GM19023 (cell line): ENCODE measurements at regions not wholly inside any gene's neighbourhood (a gene's known extent, or its start where the extent isn't known, plus 50 kb on each side); places are given as distances from the start of the nearest gene placed in this dataset.

ENCODE experiments used
- ATAC-seq: cut with Tn5 transposase; IDR thresholded peaks from one replicate; pipeline ENCODE4 v1.9.1; 2021; ENCODE audit warnings: mild to moderate bottlenecking, moderate library complexity; ENCODE audit not compliant: unreplicated experiment

DNA sequence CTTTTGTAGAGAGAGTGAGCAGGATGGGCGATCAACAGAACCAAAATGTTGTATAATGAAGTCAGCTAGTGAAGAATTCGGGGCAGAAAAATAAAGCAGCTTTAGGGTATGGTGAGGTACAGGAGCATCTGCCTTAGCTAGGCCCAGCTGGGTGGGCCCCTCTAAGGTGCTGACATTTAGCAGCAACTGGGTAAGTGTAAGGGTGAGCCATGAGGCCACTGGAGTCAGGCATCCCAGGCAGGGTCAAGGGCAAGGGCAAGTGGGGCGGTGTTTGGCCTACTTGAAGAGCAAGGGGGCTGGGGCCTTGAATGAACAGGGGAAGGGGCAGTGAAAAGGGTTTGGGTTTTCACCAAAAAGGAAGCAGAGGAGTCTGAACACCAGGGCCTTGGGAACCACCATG, 583.6 kb downstream of the BCL11B start:
- ATAC-seq: no peak

DNA sequence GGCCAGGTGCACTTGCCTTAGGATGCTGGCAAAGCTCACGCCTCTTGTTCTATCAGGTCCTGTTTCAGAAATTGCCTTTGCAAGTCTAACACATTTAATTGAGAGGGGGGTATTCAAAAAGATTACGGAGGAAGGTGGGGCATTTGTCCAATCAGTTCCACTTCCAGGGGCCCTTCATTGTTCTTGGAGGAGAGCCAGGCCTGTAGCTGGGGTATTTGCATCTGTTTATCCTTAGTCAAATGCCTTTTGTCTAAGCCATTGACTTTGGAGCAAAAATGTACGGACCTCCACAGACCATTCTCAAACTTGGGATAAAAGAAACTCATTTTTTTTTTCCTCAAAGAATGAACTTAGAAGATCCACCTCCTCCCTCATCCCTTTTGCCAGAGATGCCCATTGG, 582.0 kb downstream of the BCL11B start:
- no peak for ATAC-seq

DNA sequence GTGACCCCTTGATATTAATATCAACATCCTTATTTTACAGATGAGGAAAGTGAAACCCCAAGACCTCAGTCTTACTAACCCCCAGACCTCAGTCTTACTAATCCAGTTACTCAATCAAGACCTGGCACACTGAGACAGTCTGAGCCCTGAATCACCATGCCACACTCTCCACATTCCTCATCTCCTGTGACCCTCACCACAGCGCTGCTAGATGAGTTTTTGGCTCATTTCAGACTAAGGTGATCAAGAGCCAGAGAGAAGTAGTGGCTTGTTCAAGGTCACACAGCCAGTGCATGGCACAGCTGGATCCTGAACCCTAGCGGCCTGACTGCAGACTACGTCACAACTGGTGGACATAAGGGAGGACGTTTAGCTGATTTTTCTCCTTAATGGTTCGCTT, 579.2 kb downstream of the BCL11B start:
- ATAC-seq: no peak

DNA sequence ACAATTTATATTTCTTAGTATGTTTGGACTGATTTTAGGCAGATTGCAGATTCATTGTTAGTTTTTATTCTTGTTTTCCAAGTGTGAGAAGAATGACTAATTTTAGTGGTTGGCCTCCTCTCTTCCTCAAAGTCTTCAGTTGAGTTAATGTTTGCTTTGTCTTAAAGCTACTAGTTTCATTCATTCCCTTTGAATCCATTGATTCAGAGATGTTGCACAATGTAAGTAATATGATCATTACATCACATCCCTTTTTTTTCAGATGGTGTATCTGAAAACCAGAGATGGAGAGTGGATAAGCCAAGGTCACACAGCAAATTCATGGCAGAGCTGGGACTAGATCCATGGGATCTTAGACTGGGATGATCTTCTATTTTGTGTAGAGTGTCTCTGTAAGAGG, 577.5 kb downstream of the BCL11B start:
- ATAC-seq: no peak

DNA sequence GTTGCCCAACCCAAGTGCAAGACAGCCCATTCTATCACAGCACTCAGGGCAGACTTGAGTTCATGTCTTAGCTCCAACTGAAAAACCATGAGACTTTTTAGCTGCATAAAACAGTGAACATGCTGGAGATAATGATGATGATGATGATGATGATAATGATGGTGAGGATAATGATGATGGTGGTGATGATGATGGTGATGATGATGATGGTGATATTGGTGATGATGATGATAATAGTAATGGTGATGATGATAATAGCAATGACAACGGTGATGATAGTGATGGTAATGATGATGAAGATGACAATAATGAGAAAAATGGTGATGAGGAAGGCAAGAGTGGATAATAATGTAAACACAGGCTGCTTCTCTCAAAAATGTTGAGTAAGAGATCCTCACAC, 576.2 kb downstream of the BCL11B start:
- no peak for ATAC-seq

DNA sequence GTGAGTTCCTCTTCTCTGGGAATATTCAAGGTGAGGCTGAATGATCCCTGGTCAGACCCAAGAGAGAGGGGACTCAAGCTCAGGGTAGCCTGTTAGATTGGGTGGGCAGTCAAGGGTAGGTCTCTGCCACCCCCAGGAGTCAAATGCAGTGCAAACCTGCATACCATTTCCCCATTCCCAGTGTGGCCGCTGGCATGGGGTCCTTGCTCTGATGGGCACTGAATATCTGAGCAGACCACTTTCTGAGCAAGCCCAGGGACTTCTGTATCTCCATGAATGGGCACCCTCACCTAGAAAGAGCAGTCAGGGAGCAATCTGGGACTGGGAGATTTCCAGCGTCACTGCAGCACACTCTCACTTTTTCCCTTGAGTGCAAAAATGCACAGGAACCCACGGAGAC, 573.7 kb downstream of the BCL11B start:
- ATAC-seq: no peak

DNA sequence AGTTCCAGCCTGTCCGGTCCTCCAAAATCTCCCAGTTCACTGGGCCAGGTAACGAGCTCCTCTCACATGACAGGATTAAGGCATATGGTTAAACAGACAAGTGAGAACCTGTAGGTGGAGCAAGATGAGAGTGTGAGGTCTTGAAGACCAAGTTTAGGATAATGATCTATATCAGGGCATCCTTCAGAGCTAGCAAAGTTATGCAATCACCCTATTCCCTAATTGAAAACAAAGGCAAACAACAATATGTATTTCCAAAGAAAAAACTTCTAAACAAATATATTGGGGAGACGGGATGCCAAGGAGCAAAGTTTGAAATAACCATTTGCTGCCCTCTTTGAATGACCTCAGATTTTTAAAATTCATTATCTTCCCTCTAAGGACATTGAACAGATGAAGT, 571.2 kb downstream of the BCL11B start:
- no peak for ATAC-seq

DNA sequence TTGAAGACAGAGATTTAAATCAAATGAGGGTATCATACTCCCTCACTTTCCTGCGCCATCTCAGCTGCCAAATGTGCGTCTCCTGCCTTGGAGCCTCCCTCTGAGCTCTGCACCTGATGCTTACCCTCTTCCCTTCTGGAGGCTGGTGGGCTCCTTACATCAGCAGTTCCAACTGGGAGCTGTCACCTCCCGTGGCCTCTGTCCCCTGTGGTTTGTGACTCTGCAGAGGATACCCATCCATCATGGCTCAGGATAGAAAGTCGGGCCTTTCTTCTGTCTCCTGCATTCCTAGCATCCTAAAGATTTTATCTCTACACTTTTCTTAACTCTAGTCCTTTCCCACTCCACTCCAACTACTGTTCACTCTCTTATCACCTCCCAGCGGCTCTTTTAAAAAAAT, 570.6 kb downstream of the BCL11B start:
- no peak for ATAC-seq

DNA sequence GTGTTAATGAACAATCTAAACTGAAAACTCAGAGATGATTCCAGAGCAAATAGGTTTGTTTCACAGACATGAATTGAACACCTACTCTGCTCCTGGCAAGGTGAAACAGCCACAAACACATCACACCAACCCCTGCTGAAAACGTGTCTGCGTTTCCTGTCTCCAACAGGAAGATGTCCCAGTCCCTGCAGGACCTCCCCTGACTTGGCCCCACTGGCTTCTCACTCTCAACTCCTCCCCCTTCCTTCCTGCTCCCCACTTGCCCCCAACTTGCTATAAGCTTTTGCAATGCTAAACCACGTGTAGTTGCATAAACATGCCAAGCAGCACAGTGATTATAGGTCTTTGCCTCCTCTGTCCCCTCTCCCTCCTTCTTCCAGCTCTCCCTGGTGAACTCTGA, 567.6 kb downstream of the BCL11B start:
- no peak for ATAC-seq

DNA sequence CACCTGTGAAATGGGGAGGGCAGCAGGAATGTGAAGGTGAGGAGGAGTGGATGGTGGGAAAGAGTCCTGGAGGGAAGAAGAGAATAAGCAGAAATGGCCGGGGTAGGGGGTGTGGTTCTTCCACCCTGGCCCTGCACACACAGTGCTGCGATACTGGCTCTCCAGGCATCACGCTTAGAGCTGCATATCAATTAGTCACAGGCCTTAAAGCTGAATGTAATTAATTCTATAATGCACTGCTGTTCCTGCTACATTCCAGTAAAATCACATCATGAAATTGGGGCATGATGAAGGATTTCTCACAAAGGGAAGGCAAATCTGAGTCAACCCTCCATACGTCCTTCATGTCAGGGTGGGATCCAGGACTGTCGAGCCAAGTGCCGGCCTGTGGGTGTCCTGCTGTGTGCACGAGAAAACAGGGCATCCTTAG, 566.1 kb downstream of the BCL11B start:
- no peak for ATAC-seq

DNA sequence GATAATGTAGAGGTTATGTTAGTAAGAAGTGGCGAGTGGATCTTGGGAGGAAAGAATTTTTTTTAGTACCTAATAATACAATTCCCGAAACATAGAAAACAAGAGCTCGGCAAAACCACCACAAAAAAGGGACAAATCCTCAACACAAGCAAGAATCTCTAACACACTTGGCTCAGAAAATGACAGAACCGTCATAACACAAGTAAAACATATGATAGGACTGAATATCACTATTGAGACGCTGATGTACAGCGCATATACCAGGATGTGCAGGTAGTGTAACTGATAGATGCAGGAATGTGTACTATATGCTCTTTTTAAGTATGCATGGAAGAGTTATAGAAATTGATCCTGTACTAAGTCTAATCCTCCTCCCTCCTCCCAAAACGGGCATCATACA, 564.5 kb downstream of the BCL11B start:
- ATAC-seq: no peak

DNA sequence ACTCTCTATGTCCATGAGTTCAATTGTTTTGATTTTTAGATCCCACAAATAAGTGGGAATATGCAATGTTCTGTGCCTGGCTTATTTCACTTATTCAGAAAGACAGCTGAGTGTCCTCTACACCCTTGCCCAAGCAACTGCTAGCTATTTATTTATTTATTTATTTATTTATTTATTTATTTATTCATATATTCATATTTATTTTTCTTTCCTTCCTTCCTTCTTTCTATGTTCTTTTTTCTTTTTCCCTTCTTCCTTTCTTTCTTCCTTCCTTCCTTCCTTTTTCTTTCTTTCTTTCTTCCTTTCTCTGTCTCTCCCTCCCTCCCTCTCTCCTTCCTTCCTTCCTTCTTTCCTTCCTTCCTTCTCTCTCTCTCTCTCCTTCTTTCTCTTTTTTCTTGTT, 563.4 kb downstream of the BCL11B start:
- ATAC-seq: no peak

DNA sequence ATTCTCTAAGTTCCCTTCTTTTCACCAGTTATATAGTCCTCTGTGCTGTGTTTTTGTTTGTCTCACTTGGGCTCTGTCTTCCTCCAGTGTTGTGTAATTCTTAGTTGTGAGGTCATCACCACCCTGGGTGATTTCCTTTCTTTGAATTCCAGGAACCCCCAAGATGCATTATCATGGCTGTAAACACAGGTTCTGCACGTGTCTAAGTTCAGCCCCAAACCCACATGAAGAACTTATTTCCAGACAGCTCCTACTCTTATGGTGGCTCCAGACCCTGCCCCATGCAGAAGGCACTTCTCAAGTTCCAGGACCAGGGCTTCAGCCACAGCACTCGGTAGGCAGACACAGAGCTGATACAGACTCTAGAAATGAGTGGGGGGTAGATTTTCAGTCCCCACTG, 560.5 kb downstream of the BCL11B start:
- ATAC-seq: no peak

DNA sequence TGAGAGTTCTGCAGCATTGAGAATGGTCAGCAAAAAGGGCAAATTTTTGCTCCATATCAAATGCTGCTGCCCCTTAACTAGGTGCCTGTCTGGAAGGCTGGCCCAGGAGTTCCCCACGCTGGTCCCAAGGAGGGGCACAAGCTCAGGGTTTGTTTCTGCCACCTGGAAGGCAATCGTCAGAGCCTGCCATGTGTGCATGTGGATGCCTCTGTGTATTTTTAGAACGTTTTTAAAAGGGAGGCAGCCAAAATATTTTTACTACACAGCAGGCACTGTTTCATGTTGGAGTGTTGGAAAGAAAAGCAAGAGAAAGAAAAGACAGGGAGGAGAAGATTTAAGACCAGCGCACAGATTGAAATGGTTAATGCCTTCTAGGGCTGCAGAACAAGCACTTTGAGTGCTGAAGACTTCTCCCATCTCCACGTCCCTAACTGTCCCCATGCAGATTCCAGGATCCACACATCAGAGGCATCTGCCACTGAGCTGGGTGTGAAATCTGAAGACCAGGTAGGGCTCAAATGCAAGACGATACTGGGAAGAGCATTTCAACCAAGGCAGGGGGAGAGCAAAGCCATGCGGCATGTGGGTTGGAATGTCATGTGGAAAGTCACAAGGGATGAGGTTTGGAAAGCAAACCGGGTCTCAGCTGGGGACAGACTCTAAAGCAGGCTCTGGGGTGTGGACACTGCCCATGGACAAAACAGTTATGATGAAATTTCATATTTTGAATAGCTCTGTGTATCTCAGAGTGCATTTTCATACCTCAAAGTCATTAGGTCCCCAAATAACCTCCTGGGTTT, 557.2 kb downstream of the BCL11B start:
- ATAC-seq: no peak

DNA sequence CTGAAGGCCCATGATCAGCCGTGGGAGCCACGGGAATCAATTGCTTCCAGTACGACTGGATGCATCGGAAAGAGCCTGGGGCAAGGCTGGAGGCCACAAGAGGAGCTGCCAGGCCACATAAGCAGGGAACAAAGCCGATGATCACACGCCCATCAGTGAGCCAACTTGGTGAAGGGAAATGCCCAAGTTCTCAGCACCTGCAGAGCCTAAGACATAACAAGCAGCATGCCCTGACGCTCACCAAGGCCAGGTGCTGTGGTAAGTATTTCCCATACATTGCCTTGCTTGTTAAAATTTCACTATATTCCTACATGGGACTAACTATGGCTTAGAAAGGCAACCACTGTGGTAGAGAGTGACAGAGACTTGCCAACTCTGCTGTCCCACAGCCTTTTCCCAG, 555.9 kb downstream of the BCL11B start:
- no peak for ATAC-seq

DNA sequence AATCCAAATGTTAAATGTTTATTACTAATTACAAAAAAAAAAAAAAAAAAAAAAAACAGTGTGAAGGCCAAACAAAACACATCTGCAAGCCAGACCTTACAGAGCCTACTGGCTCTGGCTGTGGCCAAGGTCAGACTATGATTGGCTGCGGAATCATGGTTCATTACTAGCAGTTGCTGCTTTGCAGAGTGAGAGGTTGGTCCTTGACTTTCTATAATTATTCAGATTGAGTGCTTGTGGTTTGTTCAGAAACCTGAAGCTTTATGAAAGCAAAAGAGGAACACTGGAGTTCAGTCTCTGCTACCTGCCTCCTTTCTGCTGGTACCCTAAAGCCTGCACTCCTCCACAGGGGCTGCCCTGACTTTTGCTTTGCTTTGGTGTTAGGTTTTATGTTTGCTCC, 550.9 kb downstream of the BCL11B start:
- ATAC-seq: no peak

DNA sequence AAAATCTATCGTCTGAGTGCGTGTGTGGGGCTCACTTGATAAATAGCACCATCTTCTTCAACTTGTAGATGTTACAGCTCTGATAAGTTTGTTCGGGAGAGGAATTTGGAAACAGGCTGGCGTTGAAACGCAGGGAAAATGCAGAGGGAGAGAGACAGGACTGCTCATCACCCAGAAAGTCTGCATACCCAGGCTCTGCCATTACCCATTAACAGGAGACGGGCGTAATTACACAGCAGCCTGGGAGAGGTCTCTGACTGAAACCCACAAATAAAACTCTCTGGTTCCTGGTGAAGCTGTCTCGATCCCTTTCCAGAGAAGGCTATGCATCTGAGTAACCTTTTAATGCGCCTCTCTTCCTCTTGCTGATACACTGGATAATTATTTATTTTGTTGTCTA, 547.3 kb downstream of the BCL11B start:
- ATAC-seq: no peak

DNA sequence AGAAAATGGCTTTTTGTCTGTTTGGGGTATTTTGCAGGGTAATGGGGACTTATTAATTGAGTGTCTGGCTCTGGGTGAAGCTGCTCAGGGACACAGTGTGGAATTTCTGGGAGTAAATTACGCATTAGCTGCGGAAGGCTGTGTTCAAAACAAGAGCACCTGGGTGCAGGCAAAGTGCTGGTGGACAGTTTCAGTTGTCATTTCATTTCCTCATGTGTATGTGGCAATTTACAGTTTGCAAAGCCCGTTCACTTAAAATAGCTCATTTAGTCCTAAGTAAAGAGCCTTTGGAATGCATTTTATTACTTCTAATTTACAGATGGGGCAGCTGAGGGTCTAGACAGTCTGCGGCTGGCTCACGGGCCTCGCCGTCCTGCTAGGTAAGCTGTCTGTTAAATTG, 546.8 kb downstream of the BCL11B start:
- ATAC-seq: no peak

DNA sequence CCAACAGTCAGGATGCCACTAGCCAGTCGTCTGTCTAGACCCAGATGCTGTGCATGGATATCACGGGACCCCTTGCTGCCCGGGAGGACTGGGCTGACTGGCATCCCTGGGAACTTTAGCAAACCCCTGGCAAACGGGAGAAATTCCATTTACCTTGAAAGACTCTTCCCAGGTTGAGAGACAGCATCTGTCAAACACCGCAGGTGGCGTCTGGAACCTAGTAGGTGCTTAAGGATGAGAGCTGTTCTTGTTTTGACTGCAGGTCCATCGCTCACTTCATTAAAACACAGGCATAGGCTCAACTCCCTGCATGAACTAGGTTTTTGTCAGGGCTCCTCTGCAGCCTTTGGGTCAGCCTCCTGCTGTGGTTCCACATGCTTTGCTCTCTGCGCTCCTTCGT, 546.3 kb downstream of the BCL11B start:
- ATAC-seq: no peak

DNA sequence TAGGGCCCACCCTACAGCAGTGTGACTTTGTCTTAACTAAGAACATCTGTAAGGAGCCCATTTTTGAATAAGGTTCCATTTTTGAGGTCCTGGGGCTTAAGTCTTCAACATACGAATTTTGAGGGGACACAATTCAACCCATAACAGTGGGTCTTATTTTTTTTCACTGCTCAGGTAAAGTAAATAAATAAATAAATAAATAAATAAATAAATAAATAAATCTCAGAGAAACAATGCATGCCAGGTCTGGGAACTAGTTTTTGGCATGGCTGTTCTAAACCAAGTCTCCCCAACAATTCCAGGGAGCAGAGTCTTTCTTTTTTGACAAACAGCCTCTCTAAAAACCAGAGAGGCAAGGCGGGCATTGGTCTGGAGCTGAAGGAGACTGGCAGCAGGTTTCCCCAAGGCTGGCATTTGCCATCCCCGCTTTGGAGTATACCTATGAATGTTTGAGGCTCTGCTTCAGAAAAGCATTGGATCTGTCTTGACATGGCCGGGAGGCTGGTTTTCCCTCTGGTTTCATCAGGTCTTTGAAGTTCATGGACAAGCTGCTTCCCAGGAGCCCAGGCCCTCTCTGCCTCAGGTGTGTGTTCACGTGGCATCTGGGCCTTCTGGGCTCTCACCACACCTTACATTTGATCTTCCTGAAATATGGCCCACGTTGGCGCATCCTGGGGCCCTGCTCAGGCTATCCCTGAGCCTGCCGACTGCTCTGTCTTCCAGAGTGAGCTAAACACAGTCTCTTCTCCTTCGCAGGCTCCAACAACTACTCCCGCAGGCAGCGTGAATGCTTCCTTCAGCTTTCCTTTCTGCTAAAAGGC, 545.2 kb downstream of the BCL11B start:
- no peak for ATAC-seq

DNA sequence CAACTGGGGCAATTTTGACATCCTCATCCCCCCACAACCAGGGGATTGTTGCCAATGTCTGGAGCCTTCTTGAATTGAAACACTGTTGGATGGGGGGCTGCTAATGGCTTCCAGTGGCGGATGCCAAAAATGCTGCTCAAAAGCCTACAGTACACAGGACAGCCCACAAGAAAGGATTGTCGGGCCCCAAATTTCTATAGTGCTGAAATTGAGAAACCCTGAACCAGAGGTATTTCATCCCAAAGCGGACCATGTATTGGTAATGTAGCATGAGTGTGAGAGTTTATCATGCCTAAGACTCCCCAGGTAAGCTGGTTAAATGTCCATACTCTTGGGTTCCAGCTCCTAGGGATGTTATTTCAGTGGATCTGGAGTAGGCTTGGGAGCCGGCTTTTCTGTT, 544.0 kb downstream of the BCL11B start:
- ATAC-seq: no peak

DNA sequence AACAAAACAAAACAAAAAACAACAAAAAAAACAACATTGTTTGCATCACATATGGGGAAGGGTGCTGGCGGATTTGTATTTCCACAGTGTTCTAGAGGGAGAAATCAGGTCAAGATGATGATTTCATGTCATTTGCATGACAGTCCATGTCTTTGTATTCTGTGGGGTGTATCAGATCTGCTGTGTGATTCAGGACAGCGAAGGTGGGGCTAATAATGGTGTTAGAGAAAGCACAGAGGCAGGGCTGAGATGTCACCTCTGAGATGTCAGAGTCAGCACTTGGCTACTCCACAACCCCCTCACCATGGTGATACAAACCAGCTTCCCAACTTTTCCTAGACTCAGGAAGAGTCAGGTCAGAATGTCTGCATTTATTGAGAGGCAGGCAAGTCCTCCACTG, 543.2 kb downstream of the BCL11B start:
- ATAC-seq: no peak
